Muscle of leg (tissue), 3 donors: ENCODE measurements at regions not wholly inside any gene's neighbourhood (a gene's known extent, or its start where the extent isn't known, plus 50 kb on each side); places are given as distances from the start of the nearest gene placed in this dataset.

Source experiments
- DNase-seq: peaks from one replicate; pipeline ENCODE4 v3.0.0; 2013
- H3K27ac ChIP-seq: one replicate; pipeline ENCODE4 v1.5.1; 2013; ENCODE audit warnings: mild to moderate bottlenecking, low read length, control low read depth
- H3K27me3 ChIP-seq: one replicate; pipeline ENCODE4 v1.6.1; 2013; ENCODE audit warnings: low read length; ENCODE audit not compliant: control insufficient read depth, insufficient read depth
- H3K36me3 ChIP-seq: one replicate; pipeline ENCODE4 v1.6.1; 2013; ENCODE audit warnings: low read length; ENCODE audit not compliant: control insufficient read depth, insufficient read depth
- H3K4me1 ChIP-seq: one replicate; pipeline ENCODE4 v1.6.1; 2013; ENCODE audit warnings: low read length; ENCODE audit not compliant: control insufficient read depth, insufficient read depth
- H3K4me3 ChIP-seq: one replicate; pipeline ENCODE4 v1.5.1; 2013; ENCODE audit warnings: low read length, control low read depth
- H3K9me3 ChIP-seq: replicated peaks from 2 replicates; pipeline ENCODE4 v1.6.1; 2013; ENCODE audit warnings: low read depth, low read length; ENCODE audit not compliant: control insufficient read depth
- WGBS: methylation state at CpG from one replicate; pipeline ENCODE4 v1.1.5; 2013; ENCODE audit warnings: missing lambda C conversion rate; ENCODE audit not compliant: insufficient coverage; 5-methylcytosine and 5-hydroxymethylcytosine counted together

- WGBS = 80% methylated on average over 4 of the region's 9 CpGs
- Histone ChIP-seq H3K4me3 (no peak overlapping the region), H3K9me3 (no peaks in the 10 kb centered on the region), H3K4me1 (no peaks in the 10 kb centered on the region), H3K36me3 (no peaks in the 10 kb centered on the region), H3K27me3 (no peaks in the 10 kb centered on the region), H3K27ac (no peak overlapping the region)
- DNase-seq = no peak
Measured at GRCh38 chr9:108347463-108348188, 508.2 kb downstream of the ACTL7B start.

GRCh38 chr9:108345826-108346225 lies 510.0 kb downstream of the ACTL7B start:
- no peak overlapping the region for H3K4me3 ChIP-seq
- no peak overlapping the region for H3K27ac ChIP-seq
- H3K27me3 ChIP-seq = no peaks in the 10 kb centered on the region
- H3K4me1 ChIP-seq = no peaks in the 10 kb centered on the region
- WGBS = no CpG with 5 or more reads among the region's 3 CpGs
- no peaks in the 10 kb centered on the region for H3K9me3 ChIP-seq
- H3K36me3 ChIP-seq = no peaks in the 10 kb centered on the region
- no peak for DNase-seq

- H3K4me3 ChIP-seq = no peak overlapping the region
- peak; percentile 62 for DNase-seq
- no peaks in the 10 kb centered on the region for H3K9me3 ChIP-seq
- no peaks in the 10 kb centered on the region for H3K36me3 ChIP-seq
- WGBS = no CpG with 5 or more reads among the region's 3 CpGs
- H3K27me3 ChIP-seq = no peaks in the 10 kb centered on the region
- H3K4me1 ChIP-seq = no peaks in the 10 kb centered on the region
- H3K27ac ChIP-seq = no peak overlapping the region
Measured at GRCh38 chr9:108339251-108339650, 516.5 kb downstream of the ACTL7B start.

- H3K9me3 ChIP-seq = no peaks in the 10 kb centered on the region
- no peaks in the 10 kb centered on the region for H3K36me3 ChIP-seq
- no peak overlapping the region for H3K27ac ChIP-seq
- no CpG with 5 or more reads among the region's 2 CpGs for WGBS
- DNase-seq = no peak
- H3K4me1 ChIP-seq = no peaks in the 10 kb centered on the region
- H3K4me3 ChIP-seq = no peak overlapping the region
- H3K27me3 ChIP-seq = no peaks in the 10 kb centered on the region
Measured at GRCh38 chr9:108336575-108336974, 519.2 kb downstream of the ACTL7B start.

GRCh38 chr9:108333530-108333983 lies 522.2 kb downstream of the ACTL7B start:
- Histone ChIP-seq H3K4me1 (no peaks in the 10 kb centered on the region), H3K4me3 (no peak overlapping the region), H3K27me3 (no peaks in the 10 kb centered on the region), H3K36me3 (no peaks in the 10 kb centered on the region), H3K9me3 (no peaks in the 10 kb centered on the region), H3K27ac (no peak overlapping the region)
- DNase-seq = no peak
- WGBS = 69% methylated on average over 1 of the region's 1 CpG

GRCh38 chr9:108331596-108331995 lies 524.2 kb downstream of the ACTL7B start:
- DNase-seq = no peak
- WGBS = no CpG with 5 or more reads among the region's 2 CpGs
- H3K4me3 ChIP-seq = no peak overlapping the region

GRCh38 chr9:108325406-108325805 lies 530.4 kb downstream of the ACTL7B start:
- H3K27ac ChIP-seq = no peak overlapping the region
- DNase-seq = no peak

More at GRCh38 chr9:108331596-108331995, 524.2 kb downstream of the ACTL7B start:
- no peaks in the 10 kb centered on the region for H3K27me3 ChIP-seq
- H3K36me3 ChIP-seq = no peaks in the 10 kb centered on the region
- H3K9me3 ChIP-seq = no peaks in the 10 kb centered on the region
- no peak overlapping the region for H3K27ac ChIP-seq
- H3K4me1 ChIP-seq = no peaks in the 10 kb centered on the region

GRCh38 chr9:108323615-108324014 lies 532.2 kb downstream of the ACTL7B start:
- Histone ChIP-seq H3K36me3 (no peaks in the 10 kb centered on the region), H3K9me3 (no peaks in the 10 kb centered on the region), H3K4me3 (no peak overlapping the region), H3K27me3 (no peaks in the 10 kb centered on the region), H3K4me1 (no peaks in the 10 kb centered on the region), H3K27ac (no peak overlapping the region)
- no CpG with 5 or more reads among the region's 3 CpGs for WGBS
- no peak for DNase-seq

More at GRCh38 chr9:108325406-108325805, 530.4 kb downstream of the ACTL7B start:
- Histone ChIP-seq H3K4me3 (no peak overlapping the region), H3K9me3 (no peaks in the 10 kb centered on the region), H3K36me3 (no peaks in the 10 kb centered on the region), H3K27me3 (no peaks in the 10 kb centered on the region), H3K4me1 (no peaks in the 10 kb centered on the region)
- 82% methylated on average over 1 of the region's 1 CpG for WGBS

- WGBS = no CpG with 5 or more reads among the region's 1 CpG
- no peak for DNase-seq
- H3K27me3 ChIP-seq = no peaks in the 10 kb centered on the region
Measured at GRCh38 chr9:108322326-108323098, 533.3 kb downstream of the ACTL7B start.

GRCh38 chr9:108316630-108317029 lies 539.2 kb downstream of the ACTL7B start:
- H3K9me3 ChIP-seq = peaks cover 4% of the 10 kb centered on the region
- no peak overlapping the region for H3K4me3 ChIP-seq
- no peaks in the 10 kb centered on the region for H3K4me1 ChIP-seq
- H3K36me3 ChIP-seq = no peaks in the 10 kb centered on the region
- DNase-seq = no peak
- H3K27ac ChIP-seq = no peak overlapping the region
- H3K27me3 ChIP-seq = peaks cover 4% of the 10 kb centered on the region

More at GRCh38 chr9:108322326-108323098, 533.3 kb downstream of the ACTL7B start:
- H3K4me1 ChIP-seq = no peaks in the 10 kb centered on the region
- H3K4me3 ChIP-seq = no peak overlapping the region
- H3K36me3 ChIP-seq = no peaks in the 10 kb centered on the region
- no peaks in the 10 kb centered on the region for H3K9me3 ChIP-seq
- no peak overlapping the region for H3K27ac ChIP-seq
